ACC112 (cell line): ENCODE measurements at regions not wholly inside any gene's neighbourhood (a gene's known extent, or its start where the extent isn't known, plus 50 kb on each side); places are given as distances from the start of the nearest gene placed in this dataset.
"Not testable (repeated sequence)": the region's sequence is repeated elsewhere in the genome, so short reads cannot be mapped to it uniquely, and the experiment has no call there.

Experiments used
- H2AFZ ChIP-seq: fragments of 200-600 bp; sonication (generic); one replicate; pipeline ENCODE4 v1.6.0; 2017; ENCODE audit warnings: antibody characterized with exemption, low read length; ENCODE audit not compliant: unreplicated experiment
- H3K27ac ChIP-seq: fragments of 200-600 bp; sonication (generic); 2 replicates; pipeline ENCODE4 v1.5.1; 2014; ENCODE audit warnings: low read depth, mild to moderate bottlenecking, antibody characterized with exemption, low read length, moderate library complexity
- H3K27me3 ChIP-seq: fragments of 200-600 bp; sonication (generic); 2 replicates; pipeline ENCODE4 v1.6.1; 2014; ENCODE audit warnings: mild to moderate bottlenecking, antibody characterized with exemption, low read length, moderate library complexity, mixed read lengths; ENCODE audit not compliant: insufficient read depth
- H3K36me3 ChIP-seq: fragments of 200-600 bp; sonication (generic); 2 replicates; pipeline ENCODE4 v1.6.1; 2016; ENCODE audit warnings: mild to moderate bottlenecking, antibody characterized with exemption, low read length, moderate library complexity, mixed read lengths; ENCODE audit not compliant: insufficient read depth
- H3K4me1 ChIP-seq: fragments of 200-600 bp; sonication (generic); one replicate; pipeline ENCODE4 v1.6.1; 2016; ENCODE audit warnings: low read length, mixed read lengths; ENCODE audit not compliant: insufficient read depth, unreplicated experiment, control insufficient read depth
- H3K4me3 ChIP-seq: fragments of 200-600 bp; sonication (generic); 2 replicates; pipeline ENCODE4 v1.5.1; 2014; ENCODE audit warnings: mild to moderate bottlenecking, low read depth, low read length
- H3K79me2 ChIP-seq: fragments of 200-600 bp; sonication (generic); one replicate; pipeline ENCODE4 v1.6.0; 2016; ENCODE audit warnings: low read length; ENCODE audit not compliant: control insufficient read depth, unreplicated experiment, insufficient read depth

GRCh38 chr2:122545821-122546220 is 790.4 kb downstream of the TSN start:
- Histone ChIP-seq H3K4me1 (no peaks in the 10 kb centered on the region), H2AFZ (no peak overlapping the region), H3K36me3 (no peaks in the 10 kb centered on the region), H3K79me2 (no peaks in the 10 kb centered on the region), H3K27me3 (no peaks in the 10 kb centered on the region), H3K4me3 (no peak overlapping the region), H3K27ac (no peak overlapping the region)

- no peaks in the 10 kb centered on the region for H3K36me3 ChIP-seq
- no peak overlapping the region for H2AFZ ChIP-seq
- no peaks in the 10 kb centered on the region for H3K4me1 ChIP-seq
- no peaks in the 10 kb centered on the region for H3K27me3 ChIP-seq
- H3K27ac ChIP-seq = no peak overlapping the region
- H3K4me3 ChIP-seq = no peak overlapping the region
- H3K79me2 ChIP-seq = no peaks in the 10 kb centered on the region
These were observed 807.3 kb downstream of the TSN start for GRCh38 chr2:122562775-122563174.

- Histone ChIP-seq H3K4me1 (no peaks in the 10 kb centered on the region), H3K79me2 (no peaks in the 10 kb centered on the region), H3K36me3 (no peaks in the 10 kb centered on the region), H3K27ac (no peak overlapping the region), H3K4me3 (no peak overlapping the region), H2AFZ (no peak overlapping the region), H3K27me3 (no peaks in the 10 kb centered on the region)
These were observed 808.3 kb downstream of the TSN start for GRCh38 chr2:122563781-122564180.

GRCh38 chr2:122564843-122565242 is 809.4 kb downstream of the TSN start:
- Histone ChIP-seq H3K36me3 (no peaks in the 10 kb centered on the region), H3K27ac (no peak overlapping the region), H3K4me1 (no peaks in the 10 kb centered on the region), H3K27me3 (no peaks in the 10 kb centered on the region), H3K79me2 (no peaks in the 10 kb centered on the region), H2AFZ (no peak overlapping the region), H3K4me3 (no peak overlapping the region)

GRCh38 chr2:122565364-122565763 is 809.9 kb downstream of the TSN start:
- no peak overlapping the region for H2AFZ ChIP-seq
- no peaks in the 10 kb centered on the region for H3K27me3 ChIP-seq
- H3K27ac ChIP-seq = no peak overlapping the region
- H3K79me2 ChIP-seq = no peaks in the 10 kb centered on the region
- no peaks in the 10 kb centered on the region for H3K4me1 ChIP-seq
- no peak overlapping the region for H3K4me3 ChIP-seq
- H3K36me3 ChIP-seq = no peaks in the 10 kb centered on the region

- no peaks in the 10 kb centered on the region for H3K4me1 ChIP-seq
- no peaks in the 10 kb centered on the region for H3K27me3 ChIP-seq
- no peak overlapping the region for H3K27ac ChIP-seq
- no peak overlapping the region for H3K4me3 ChIP-seq
- no peaks in the 10 kb centered on the region for H3K79me2 ChIP-seq
- no peaks in the 10 kb centered on the region for H3K36me3 ChIP-seq
- H2AFZ ChIP-seq = no peak overlapping the region
These were observed 815.2 kb downstream of the TSN start for GRCh38 chr2:122570641-122571040.

- H3K4me1 ChIP-seq, H3K79me2 ChIP-seq: not testable (repeated sequence)
These were observed 816.0 kb downstream of the TSN start for GRCh38 chr2:122571471-122571870.

GRCh38 chr2:122575076-122575475 is 819.6 kb downstream of the TSN start:
- H3K79me2 ChIP-seq = no peaks in the 10 kb centered on the region
- H3K4me3 ChIP-seq = no peak overlapping the region
- H2AFZ ChIP-seq = no peak overlapping the region
- no peaks in the 10 kb centered on the region for H3K4me1 ChIP-seq
- H3K36me3 ChIP-seq = no peaks in the 10 kb centered on the region
- H3K27ac ChIP-seq = no peak overlapping the region
- H3K27me3 ChIP-seq = no peaks in the 10 kb centered on the region

More at GRCh38 chr2:122571471-122571870, 816.0 kb downstream of the TSN start:
- not testable (repeated sequence) for H3K27me3 ChIP-seq, H3K36me3 ChIP-seq, H3K4me3 ChIP-seq, H2AFZ ChIP-seq, H3K27ac ChIP-seq

GRCh38 chr2:122583159-122583917 is 827.9 kb downstream of the TSN start:
- no peaks in the 10 kb centered on the region for H3K27me3 ChIP-seq
- H3K36me3 ChIP-seq = no peaks in the 10 kb centered on the region
- no peak overlapping the region for H3K27ac ChIP-seq
- no peaks in the 10 kb centered on the region for H3K79me2 ChIP-seq
- no peak overlapping the region for H3K4me3 ChIP-seq
- no peak overlapping the region for H2AFZ ChIP-seq
- H3K4me1 ChIP-seq = no peaks in the 10 kb centered on the region

- Histone ChIP-seq H2AFZ (no peak overlapping the region), H3K79me2 (no peaks in the 10 kb centered on the region), H3K27me3 (no peaks in the 10 kb centered on the region), H3K27ac (no peak overlapping the region), H3K4me1 (no peaks in the 10 kb centered on the region), H3K36me3 (no peaks in the 10 kb centered on the region), H3K4me3 (no peak overlapping the region)
These were observed 835.1 kb downstream of the TSN start for GRCh38 chr2:122590524-122590923.

- Histone ChIP-seq H3K4me1 (no peaks in the 10 kb centered on the region), H3K4me3 (no peak overlapping the region), H3K27ac (no peak overlapping the region), H3K79me2 (no peaks in the 10 kb centered on the region), H3K36me3 (no peaks in the 10 kb centered on the region), H3K27me3 (no peaks in the 10 kb centered on the region), H2AFZ (no peak overlapping the region)
These were observed 839.6 kb downstream of the TSN start for GRCh38 chr2:122595065-122595464.
